NCI-H774 (cell line): ENCODE measurements at regions not wholly inside any gene's neighbourhood (a gene's known extent, or its start where the extent isn't known, plus 50 kb on each side); places are given as distances from the start of the nearest gene placed in this dataset.
"Not testable (repeated sequence)": the region's sequence is repeated elsewhere in the genome, so short reads cannot be mapped to it uniquely, and the experiment has no call there.

Experiments used
- DNase-seq: peaks from one replicate; lab custom pipeline; 2025; lab: John Stamatoyannopoulos, UW

DNA sequence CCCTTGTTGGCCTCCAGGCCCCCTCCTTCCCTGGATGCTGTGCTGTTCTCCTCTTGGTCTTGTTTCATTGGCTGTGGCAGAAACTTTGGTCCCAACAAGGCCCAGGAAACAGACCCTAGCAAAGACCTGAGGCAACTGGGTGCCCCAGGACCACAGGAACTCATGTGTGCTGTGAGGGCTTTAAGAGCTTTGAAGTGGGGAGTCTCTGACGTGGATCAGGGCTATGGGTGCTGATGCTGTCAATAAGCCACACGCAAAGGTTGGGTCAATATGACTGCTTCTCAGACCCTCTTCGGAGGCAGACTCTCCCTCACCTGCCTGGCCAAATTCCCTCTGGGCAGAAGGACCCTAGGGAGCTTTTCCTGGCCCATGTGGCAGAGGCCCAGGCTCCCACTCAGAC is 91.5 kb upstream of the MLN start:
- DNase-seq = no peak

DNA sequence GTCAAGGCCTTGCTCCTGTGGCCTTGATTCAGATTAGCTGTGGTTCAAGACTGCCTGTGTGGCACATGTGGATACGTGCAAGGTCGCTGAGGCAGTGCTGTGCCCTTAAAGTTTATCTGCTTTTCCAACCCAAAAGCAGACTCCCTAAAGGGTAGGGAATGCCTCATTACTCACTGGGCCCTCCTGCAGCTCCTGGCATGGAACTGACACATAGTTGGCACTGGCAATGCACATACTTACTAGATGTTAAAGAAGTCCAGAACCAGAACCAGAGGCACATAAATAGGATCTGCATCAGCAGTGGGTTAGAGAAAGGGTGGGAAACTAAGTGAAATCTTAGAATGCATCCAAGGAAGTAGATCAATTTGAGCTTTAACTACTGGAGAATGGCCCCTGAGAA is 90.6 kb upstream of the MLN start:
- no peak for DNase-seq

DNA sequence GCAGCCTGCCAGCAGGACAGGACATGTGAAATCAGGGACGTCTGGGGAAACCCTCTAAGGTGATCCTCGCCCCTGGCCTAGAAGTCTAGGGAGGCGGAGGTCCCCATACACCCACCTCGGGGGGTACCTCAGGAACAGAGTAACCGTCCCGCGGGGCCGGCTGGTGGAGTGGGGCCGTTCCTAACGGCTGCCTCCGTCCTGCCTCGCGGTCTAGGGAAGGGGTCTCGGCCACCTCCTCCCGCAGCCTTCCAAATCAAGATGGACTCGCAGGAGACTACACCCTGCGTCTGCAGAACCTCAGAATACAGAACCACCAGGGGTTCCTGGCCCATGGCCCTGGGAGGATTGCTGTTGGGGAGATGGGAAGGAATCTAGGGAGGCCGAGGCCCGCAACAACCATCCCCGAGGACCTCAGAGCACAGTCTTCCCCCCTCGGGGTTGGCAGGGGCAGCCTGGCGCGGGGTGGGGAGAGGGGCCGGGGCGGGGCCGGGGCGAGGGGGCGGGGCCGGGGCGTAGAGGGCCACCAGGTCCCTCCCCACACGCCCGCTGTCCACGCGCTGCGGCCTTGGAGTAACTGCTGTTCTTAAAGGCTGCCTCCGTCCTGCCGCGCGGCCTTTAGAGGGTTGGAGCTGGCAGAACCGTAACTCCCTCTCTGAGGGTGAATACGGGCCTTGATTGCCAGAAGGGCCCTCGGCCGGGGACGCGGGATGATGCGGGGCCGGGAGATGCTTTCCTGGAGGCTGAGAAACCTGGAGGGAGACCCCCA is 89.0 kb upstream of the MLN start:
- DNase-seq = no peak

DNA sequence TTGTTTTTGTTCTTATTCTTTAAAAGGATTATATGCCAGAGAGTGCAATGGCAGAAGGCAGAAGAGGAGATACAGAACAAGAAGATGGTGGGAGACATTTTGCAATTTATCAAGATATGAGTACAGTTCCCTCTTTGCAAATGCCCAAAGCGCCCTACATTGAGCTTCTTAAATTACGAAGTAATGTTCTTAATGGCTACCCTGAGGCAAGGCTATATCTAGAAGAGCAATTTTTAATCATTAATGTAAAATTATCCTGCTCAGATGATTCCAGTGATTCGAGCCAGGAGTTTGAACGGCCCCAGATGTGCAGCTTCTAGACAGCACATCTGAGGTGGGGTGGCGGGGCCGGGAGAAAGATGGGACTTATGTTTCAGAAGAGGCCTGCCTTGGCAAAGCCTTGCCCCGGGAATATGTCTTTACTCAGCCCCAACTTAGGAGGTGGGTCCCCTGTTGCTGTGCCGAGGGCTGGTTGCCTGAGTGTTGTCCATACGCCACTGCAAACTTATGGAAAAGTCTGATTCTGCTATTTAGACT is 84.9 kb upstream of the MLN start:
- DNase-seq = no peak

DNA sequence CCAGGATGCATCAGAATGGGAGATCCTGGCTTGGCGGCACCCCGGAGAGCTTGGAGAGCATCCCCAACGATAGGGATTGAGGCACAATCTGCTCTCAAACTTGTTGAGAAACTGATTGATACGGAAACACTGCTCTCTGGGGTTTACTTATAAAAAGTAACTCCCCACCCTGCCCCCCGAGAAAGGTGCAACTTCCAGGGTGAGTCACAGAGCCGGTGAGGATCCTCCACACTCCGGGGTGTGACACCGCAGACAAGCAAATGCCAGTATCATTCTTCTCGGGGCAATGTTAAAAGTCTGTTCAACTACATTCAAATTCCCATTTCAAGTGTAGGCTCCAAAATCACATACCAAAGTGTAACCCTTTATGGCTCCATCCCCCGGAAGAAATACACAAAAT is 84.4 kb upstream of the MLN start:
- DNase-seq = no peak

DNA sequence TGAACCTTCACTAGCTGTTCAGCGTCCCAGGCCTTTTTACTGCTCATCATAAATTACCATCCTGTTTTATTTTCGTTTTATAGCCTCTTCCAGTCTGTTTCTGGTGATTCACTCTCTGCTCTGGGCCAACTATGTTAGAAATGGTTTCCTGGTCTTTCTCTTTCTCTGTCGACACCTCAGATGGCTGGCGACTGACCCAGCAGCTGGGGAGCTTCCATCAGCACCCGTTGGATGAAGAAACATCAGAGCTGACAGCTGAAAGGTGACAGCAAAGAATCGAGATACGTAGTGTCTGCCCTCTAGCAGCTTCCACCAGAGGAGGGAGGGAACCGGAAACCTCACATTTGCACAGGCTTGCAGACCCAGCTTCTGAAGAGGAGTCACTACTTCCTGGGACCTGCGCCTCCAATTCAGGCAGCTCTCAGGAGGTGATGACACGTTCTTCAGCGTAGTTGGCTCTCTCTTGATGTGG is 82.9 kb upstream of the MLN start:
- DNase-seq = no peak

DNA sequence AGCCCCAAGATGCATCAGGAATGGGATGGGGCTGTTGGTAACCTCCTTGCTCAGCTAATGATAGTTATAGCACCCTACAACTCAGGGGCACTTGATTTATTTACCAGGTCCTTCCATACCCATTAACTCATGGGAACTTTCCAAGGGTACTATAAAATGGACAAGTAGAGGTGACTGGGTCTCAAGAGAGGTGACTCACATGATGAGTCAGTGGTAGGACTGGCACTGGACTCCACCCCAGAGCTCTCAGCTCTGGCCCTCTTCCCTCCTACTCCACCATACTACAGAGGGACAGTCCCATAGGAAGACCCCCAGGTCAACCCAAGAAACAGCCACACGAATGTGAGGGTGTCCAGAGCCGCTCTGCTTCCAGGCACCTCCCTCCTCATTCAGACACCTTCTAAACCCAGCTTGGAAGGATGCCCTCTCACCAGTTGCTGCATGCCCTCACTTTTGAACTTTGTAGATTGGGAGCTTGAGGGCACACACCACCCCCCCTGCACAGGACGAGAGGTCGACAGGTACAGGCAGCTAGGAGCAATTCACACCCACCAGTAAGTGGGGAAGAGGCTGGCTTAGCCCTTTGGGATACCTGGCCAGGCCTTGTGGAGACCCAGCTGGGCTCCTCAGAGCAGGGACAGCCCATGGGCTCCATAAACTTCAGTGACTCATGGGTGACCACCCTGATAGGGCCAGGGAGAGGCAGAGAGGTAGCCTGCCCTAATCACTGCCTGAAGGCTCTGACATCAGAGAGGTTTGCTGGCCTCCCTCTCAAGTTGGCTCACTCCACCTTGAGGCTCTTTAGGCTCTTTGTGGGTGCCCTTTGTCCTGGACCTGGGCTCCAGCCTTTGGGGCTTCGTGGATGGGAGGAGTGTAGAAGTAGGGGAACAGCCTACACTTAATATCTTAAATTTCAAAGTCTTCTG is 81.6 kb upstream of the MLN start:
- DNase-seq = no peak

DNA sequence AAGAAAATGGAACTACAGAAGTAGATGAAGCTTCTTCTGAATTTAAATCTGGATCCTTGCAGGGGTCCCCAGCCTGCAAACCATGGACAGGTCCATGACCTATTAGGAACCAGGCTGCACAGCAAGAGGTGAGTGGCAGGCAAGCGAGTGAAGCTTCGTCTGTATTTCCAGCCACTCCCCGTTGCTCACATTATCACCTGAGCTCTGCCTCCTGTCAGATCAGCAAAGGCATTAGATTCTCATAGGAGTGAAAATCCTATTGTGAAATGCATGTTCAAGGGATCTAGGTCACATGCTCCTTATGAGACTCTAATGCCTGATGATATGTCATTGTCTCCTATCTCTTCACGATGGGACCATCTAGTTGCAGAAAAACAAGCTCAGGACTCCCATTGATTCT is 79.8 kb upstream of the MLN start:
- DNase-seq = not testable (repeated sequence)

DNA sequence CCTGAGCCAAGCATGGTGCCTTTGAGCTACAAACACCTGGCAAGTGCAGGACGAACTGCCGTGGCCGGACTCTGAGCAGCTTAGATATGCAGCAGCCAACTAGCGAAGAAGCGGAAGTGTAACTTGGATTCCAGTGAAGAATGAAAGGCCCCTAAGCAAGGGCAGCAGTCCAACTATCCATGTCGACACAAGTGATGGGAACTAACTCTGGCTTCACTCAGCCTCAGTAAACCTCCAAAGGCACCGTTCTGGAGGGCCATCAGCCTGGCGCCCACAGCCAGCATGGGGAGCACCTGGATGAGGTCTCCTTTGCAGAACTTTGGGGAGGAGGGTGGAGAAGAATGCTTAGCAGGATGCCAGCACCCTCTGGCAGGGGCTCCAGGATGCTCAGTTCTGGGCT is 78.4 kb upstream of the MLN start:
- DNase-seq = no peak

DNA sequence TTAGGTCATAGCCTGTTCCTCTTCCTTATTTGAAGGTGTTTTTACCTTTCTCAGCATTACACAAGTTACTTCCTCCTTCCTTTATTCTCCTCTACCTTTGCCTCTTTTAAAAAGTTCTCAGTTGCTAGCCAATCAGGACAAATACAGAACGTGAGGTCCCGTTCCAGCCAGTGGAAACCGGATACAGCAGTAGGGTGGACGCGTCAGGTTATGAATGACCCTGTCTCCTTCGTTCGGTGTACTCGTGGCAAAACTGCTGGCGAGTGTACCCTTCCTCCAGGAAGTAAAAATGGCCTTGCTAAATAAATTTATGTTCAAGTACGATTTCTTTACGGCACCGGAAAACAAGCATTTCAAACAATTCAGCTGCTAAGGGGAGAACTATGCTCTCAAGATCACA is 77.0 kb upstream of the MLN start:
- no peak for DNase-seq

DNA sequence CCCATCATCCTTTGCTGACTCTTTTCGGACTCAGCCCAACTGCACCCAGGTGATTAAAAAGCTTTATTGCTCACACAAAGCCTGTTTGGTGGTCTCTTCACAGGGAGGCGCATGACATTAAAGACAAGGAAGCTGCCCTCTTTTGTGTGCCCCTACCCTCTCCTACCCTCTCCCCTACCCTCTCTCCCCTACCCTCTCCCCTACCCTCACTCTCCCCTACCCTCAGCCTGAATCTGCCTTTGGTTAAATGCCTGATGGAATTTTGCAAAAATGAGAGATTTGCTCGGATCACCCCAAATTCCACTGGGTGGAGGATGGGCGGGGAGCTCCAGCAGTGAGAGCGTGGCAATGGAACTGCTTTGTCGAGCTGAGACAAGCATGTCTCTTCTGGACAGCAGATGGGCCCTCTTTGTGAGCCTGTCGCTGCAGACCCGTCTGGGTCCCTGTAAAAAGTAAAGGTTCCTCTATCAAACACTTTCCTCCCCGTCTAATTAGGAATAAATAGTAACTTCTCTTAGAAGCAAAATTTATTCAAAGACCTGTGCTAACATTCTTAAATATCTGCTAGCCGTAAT is 76.4 kb upstream of the MLN start:
- DNase-seq = no peak

DNA sequence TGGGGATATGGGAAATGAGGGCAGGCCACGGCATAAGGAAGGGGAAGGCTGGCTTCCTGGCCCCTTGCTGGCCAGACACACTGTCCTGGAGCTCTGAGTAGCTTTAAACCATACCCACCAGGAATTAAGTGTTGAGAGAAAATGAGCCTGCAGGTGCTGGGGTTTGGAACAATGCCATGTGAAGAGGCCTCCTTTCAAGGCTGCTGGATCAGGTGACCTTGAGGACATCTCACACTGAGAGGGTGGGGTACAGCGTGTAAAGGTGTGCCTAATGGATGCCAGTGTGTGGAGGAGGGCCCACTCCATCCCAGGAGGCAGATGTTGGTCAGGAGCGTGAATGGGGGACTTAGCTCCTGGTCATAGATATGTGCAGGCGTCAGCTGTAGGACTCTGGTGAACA is 74.8 kb upstream of the MLN start:
- DNase-seq = peak; percentile 80

DNA sequence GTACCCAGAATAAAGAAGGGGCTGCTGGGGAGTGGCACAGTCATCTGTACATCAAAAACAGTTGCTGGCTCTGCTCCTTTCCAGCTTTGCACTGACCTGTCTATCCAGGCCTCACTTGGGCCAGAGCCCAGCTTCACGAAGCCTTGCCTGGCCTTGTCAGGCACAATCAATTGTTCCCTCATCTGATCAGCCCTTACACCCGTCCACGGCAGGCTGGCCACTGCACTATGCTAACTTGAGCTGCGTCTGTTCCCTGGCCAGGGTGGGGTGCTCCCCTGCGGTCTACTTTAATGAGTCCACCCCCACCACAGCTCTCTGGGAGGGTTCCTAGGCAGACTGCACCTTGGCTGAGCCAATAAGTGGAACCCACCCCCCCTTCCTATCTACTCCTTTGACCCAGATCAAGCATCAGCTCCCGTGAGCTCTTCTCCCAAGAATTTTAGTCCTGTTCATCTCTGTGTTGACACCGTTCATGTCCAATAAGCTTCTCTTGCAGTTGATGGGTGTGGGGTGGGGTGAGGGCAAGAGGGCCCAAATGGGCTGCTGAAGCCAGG is 74.3 kb upstream of the MLN start:
- peak; percentile 61 for DNase-seq

DNA sequence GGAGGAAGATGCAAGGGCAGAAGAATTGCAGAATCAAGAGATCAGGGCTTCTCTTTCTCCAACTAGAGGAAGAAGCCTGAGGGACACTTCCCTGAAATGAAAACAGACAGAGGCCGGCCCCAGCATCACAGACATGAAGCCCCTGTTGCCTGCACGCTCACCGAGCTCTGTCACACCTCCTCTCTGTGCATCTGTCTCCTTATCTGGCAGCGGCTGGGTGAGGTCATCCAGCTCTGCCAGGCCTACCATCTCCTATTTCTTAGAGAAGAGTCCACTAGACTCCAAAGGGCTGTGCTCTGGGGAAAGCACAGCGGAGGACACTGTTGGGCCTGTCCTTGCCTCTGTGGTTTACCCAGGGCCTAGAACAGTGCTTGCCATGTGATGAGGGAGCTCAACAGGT is 71.9 kb upstream of the MLN start:
- DNase-seq = no peak

DNA sequence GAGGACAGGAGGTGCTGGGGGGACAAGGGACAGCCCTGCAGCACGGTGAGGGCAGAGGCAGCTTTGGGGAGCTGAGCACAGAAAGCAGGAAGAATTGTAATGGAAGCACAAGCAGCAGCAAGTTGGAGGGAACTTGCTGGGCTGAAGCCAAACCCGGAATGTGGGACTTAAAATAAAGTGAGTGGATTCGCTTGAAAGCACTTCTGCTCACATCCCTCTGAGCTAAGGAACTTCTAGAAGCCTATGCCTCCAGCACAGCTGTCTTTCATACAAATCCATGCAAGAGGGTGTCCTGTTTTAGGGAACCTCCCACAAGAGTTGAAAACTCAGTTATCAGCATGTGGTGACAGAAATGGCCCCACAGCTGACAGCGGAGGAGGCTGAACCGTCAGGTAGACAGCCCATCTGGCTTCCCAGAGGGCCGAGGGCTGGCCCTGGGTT is 71.4 kb upstream of the MLN start:
- DNase-seq = no peak

DNA sequence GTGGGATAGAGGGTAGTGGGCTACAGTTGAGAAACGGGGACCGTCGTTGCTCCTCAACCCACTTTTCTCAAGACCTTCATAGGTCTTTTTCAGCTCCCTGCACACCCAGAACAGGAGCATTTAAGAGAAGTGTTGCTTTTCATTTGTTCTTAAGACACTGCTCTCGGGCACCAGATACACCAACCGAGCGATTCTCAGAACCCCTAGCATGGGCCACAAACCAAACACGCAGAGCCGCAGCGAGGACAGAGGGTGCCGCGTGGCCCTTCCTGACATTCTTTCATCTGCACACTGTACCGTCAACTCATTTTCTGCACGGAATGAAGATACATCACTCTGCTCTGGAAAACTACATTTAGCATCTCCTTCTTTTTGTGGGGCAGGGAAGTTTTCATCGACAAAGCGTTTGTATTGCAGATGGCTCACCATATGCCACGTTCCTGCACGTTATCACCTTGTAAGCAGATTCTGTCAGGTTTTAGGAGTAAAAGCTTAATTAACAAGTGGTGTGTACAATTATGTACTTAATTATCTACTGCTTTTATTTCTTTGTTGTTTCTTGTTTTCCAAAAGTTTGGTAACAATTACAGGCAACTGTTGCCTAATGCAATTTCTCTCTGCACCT is 70.4 kb upstream of the MLN start:
- no peak for DNase-seq

DNA sequence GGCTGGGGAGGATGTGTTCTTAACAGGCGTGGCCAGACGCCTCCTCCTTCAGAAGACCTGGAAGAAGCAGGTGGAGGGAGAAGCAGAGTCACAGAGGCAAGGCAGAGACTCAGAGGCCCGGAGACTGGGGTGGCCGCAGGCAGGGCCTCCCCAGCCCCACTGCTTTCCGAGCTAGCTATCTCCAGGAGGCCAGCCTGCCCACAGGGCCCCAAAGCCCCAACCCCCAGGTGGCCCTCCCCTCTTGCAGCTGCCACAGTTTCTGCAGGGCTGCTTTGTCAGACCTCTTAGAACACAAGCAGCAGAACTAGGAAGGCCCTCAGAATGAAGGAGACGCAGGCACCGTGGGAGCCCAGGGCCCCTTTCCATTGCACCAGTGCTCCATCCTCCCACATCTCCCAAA is 69.0 kb upstream of the MLN start:
- DNase-seq = no peak

DNA sequence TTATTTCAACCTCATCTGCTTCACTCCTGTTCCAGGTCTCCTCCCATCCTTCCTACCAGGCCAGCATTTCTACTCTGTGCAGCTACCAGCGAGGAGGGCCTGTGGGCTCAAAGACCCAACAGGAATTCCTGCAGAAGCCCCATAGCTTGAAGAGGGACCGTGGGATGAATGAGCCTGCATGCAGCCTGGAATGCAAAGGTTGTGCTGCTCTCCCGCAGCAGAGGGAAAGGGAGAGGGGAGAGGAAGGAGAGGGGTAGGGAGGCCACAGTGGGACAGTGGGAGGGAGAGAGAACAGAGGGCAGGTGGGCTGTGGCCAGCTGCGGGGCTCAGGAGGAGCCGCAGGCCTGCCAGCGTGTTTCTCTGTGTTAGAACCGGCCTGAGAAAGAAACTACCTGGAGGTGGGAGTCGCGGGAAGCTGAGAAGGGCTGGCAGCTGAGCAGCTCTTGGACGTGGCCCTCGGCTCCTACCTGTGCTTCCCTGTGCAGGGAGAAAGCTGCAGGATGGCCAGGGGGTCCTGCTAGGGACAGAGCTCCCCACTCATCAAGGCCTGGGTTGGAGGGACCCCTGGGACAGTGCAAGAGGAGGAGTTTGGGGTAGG is 66.1 kb upstream of the MLN start:
- no peak for DNase-seq

DNA sequence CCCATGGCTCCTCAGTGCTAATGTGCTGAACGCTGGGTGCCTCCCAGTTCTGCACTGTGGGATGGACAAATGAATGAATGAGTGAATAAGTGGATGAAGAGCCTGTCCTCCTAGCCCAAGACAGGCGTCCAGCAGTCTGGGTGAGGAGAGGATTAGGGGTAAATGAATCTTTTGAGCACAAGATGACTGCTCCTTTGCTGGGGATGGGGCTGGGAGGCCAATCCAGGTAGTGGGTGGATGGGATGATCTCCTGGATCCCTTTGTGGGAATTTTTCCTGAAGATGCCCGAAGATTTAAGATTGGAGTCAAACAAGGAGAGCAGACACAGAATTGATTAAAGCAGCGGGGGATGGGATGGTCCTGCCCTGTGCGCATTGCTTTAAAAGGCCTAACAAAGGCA is 65.3 kb upstream of the MLN start:
- DNase-seq = no peak

DNA sequence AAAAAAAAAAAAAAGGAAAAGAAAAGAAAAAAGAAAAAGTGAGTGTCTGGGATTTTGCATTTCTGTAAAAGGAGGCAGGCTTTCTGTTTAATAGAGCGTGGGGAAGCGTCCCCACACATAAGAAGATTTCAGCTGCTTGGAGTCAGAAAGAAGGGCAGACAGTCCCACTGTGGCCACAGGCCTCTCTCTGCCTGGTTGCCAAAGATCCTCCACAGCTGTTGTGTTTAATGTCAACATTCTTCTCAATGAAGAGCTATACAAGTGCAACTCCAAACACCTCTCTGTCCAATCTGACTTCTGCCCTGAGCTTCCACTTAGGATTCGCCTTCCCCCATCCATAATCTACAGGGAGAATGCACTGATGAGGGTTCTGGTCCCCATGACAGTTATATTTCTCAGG is 64.3 kb upstream of the MLN start:
- no peak for DNase-seq

DNA sequence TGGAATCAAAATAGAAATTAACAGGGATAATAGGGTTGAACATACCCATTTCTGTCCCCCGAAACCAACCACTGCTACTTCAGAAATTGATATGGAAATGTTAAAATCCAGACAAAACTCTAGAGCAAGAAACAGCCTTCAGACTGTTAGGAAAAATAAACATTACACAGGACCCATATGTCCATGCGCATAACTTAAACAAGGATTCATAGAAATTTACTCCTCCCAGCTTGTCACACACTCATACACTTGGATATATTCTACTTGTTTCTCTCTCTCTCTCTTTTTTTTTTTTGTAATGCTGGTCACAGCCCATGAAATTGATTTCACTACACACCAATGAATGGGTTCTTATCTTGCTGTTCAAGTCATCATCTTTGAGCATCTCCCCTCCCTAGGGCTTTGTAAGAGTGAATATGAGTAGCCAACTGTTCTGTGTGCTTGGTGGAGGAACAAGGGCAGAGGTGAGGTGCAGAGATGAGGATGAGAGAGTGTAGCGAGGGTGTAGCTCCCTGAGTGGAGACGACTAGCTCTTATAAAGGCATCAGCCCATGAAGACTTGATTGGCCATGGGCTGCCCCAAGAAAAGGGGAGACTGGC is 61.8 kb upstream of the MLN start:
- no peak for DNase-seq
